ENCODE measurements at regions not wholly inside any gene's neighbourhood (a gene's known extent, or its start where the extent isn't known, plus 50 kb on each side); places are given as distances from the start of the nearest gene placed in this dataset.

- TF ChIP-seq CTCF (IDR thresholded peaks at IDR 0.05; ENCODE audit: borderline replicate concordance, extremely low read depth, low read length, poor library complexity, severe bottlenecking): no peak
- TF ChIP-seq EZH2 (IDR thresholded peaks at IDR 0.05; ENCODE audit: borderline replicate concordance, low read depth, low read length, severe bottlenecking): no peak
Observed at GRCh38 chr3:87733671-87734367, 325.0 kb downstream of the CGGBP1 start.

Data from DND-41 (cell line).